ENCODE measurements at regions not wholly inside any gene's neighbourhood (a gene's known extent, or its start where the extent isn't known, plus 50 kb on each side); places are given as distances from the start of the nearest gene placed in this dataset.
"Not testable (repeated sequence)": the region's sequence is repeated elsewhere in the genome, so short reads cannot be mapped to it uniquely, and the experiment has no call there.

GRCh38 chr20:55937283-55937682, 68.0 kb downstream of the CBLN4 start:
- Histone ChIP-seq H3K9me3 (peaks cover 0 to 8% (median 0%) of the 10 kb centered on the region in 12 donors), H3K27ac (no peak overlapping the region), H3K4me1 (no peaks in the 10 kb centered on the region), H3K27me3 (no peaks in the 10 kb centered on the region), H3K4me3 (no peak overlapping the region), H3K36me3 (no peaks in the 10 kb centered on the region)
- TF ChIP-seq CTCF (IDR thresholded peaks at IDR 0.05) (no peak), POLR2A (IDR thresholded peaks at IDR 0.05) (no peak)
- ATAC-seq: no peak
- no peak for DNase-seq
- 60 to 74% (median 71%) methylated on average over 3 of the region's 3 CpGs for WGBS, 4 donors
- intact Hi-C loops (cut with DNase I): no loop called here

- no peaks in the 10 kb centered on the region for H3K27me3 ChIP-seq
- no peaks in the 10 kb centered on the region for H3K36me3 ChIP-seq
- no peak overlapping the region for H3K4me3 ChIP-seq
- no peaks in the 10 kb centered on the region for H3K4me1 ChIP-seq
- WGBS, 4 donors: 59 to 69% (median 62%) methylated on average over 2 of the region's 2 CpGs
- no peak for DNase-seq
- H3K9me3 ChIP-seq: peaks cover 0 to 8% (median 0%) of the 10 kb centered on the region in 12 donors
- intact Hi-C loops (cut with DNase I): no loop called here
- ATAC-seq: no peak
- no peak overlapping the region for H3K27ac ChIP-seq
- no peak for TF ChIP-seq POLR2A (IDR thresholded peaks at IDR 0.05)
These were observed 69.1 kb downstream of the CBLN4 start for GRCh38 chr20:55936209-55936595.

GRCh38 chr20:55935448-55936208, 69.7 kb downstream of the CBLN4 start:
- intact Hi-C loops (cut with DNase I): no loop called here
- Histone ChIP-seq H3K27ac (no peak overlapping the region), H3K4me1 (no peaks in the 10 kb centered on the region), H3K9me3 (peaks cover 0 to 8% (median 0%) of the 10 kb centered on the region in 12 donors), H3K27me3 (no peaks in the 10 kb centered on the region), H3K4me3 (no peak overlapping the region), H3K36me3 (no peaks in the 10 kb centered on the region)
- TF ChIP-seq POLR2A (IDR thresholded peaks at IDR 0.05) (no peak), CTCF (IDR thresholded peaks at IDR 0.05) (no peak)
- WGBS, 4 donors: 13 to 44% (median 30%) methylated on average over 3 of the region's 3 CpGs
- ATAC-seq: no peak
- DNase-seq: no peak

GRCh38 chr20:55934146-55934545, 71.2 kb downstream of the CBLN4 start:
- no peak for ATAC-seq
- H3K4me1 ChIP-seq: no peaks in the 10 kb centered on the region
- intact Hi-C loops (cut with DNase I): no loop called here

GRCh38 chr20:55930876-55931275, 74.4 kb downstream of the CBLN4 start:
- ATAC-seq; H3K36me3 ChIP-seq; DNase-seq; H3K4me3 ChIP-seq; H3K27ac ChIP-seq; H3K27me3 ChIP-seq; H3K9me3 ChIP-seq; intact Hi-C loops (cut with DNase I); H3K4me1 ChIP-seq: not testable (repeated sequence)
- WGBS, 4 donors: 55 to 74% (median 67%) methylated on average over 2 of the region's 2 CpGs

More at GRCh38 chr20:55934146-55934545, 71.2 kb downstream of the CBLN4 start:
- Histone ChIP-seq H3K9me3 (peaks cover 0 to 8% (median 0%) of the 10 kb centered on the region in 12 donors), H3K27me3 (no peaks in the 10 kb centered on the region), H3K4me3 (no peak overlapping the region), H3K36me3 (no peaks in the 10 kb centered on the region), H3K27ac (no peak overlapping the region)
- DNase-seq: no peak
- 65 to 78% (median 76%) methylated on average over 2 of the region's 2 CpGs for WGBS, 4 donors
- TF ChIP-seq CTCF (IDR thresholded peaks at IDR 0.05): no peak
- TF ChIP-seq POLR2A (IDR thresholded peaks at IDR 0.05): no peak
